ENCODE measurements at regions not wholly inside any gene's neighbourhood (a gene's known extent, or its start where the extent isn't known, plus 50 kb on each side); places are given as distances from the start of the nearest gene placed in this dataset.

- intact Hi-C loops (cut with DNase I; ENCODE audit: low total_unique reads), result no loop called here
- WGBS, 5 donors, result 55 to 74% (median 61%) methylated on average over 4 of the region's 4 CpGs
- Histone ChIP-seq H3K4me3 (no peak overlapping the region), H3K27me3 (replicated peaks in 1 of 7) (peaks cover 0 to 12% (median 0%) of the 10 kb centered on the region in 7 donors), H3K36me3 (no peaks in the 10 kb centered on the region), H3K27ac (no peak overlapping the region), H3K9me3 (no peaks in the 10 kb centered on the region), H3K4me1 (no peaks in the 10 kb centered on the region)
- TF ChIP-seq, protein P1, sequence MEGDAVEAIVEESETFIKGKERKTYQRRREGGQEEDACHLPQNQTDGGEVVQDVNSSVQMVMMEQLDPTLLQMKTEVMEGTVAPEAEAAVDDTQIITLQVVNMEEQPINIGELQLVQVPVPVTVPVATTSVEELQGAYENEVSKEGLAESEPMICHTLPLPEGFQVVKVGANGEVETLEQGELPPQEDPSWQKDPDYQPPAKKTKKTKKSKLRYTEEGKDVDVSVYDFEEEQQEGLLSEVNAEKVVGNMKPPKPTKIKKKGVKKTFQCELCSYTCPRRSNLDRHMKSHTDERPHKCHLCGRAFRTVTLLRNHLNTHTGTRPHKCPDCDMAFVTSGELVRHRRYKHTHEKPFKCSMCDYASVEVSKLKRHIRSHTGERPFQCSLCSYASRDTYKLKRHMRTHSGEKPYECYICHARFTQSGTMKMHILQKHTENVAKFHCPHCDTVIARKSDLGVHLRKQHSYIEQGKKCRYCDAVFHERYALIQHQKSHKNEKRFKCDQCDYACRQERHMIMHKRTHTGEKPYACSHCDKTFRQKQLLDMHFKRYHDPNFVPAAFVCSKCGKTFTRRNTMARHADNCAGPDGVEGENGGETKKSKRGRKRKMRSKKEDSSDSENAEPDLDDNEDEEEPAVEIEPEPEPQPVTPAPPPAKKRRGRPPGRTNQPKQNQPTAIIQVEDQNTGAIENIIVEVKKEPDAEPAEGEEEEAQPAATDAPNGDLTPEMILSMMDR (IDR thresholded peaks at IDR 0.05 in 8 of 11, conservative IDR thresholded peaks at IDR 0.05 in 3 of 11), result no peak
- no peak for TF ChIP-seq POLR2A (IDR thresholded peaks at IDR 0.05)
- TF ChIP-seq POLR2AphosphoS5 (IDR thresholded peaks at IDR 0.05), result no peak
- no peak for DNase-seq
Observed at GRCh38 chr9:109708451-109708945, 71.5 kb upstream of the PALM2AKAP2 start.

- no peak for DNase-seq
- no peak overlapping the region for H3K27ac ChIP-seq
- intact Hi-C loops (cut with DNase I; ENCODE audit: low total_unique reads), result no loop called here
- H3K4me3 ChIP-seq, result no peak overlapping the region
- H3K4me1 ChIP-seq, result no peaks in the 10 kb centered on the region
- TF ChIP-seq, protein P1 (IDR thresholded peaks at IDR 0.05 in 8 of 11, conservative IDR thresholded peaks at IDR 0.05 in 3 of 11), result no peak
- TF ChIP-seq POLR2A (IDR thresholded peaks at IDR 0.05) (no peak), POLR2AphosphoS5 (IDR thresholded peaks at IDR 0.05) (no peak)
- no peaks in the 10 kb centered on the region for H3K9me3 ChIP-seq
- 64 to 78% (median 72%) methylated on average over 3 of the region's 3 CpGs for WGBS, 5 donors
- peaks cover 0 to 13% (median 0%) of the 10 kb centered on the region in 7 donors for H3K27me3 ChIP-seq (replicated peaks in 1 of 7)
- no peaks in the 10 kb centered on the region for H3K36me3 ChIP-seq
Observed at GRCh38 chr9:109709866-109710265, 70.1 kb upstream of the PALM2AKAP2 start.

DNA sequence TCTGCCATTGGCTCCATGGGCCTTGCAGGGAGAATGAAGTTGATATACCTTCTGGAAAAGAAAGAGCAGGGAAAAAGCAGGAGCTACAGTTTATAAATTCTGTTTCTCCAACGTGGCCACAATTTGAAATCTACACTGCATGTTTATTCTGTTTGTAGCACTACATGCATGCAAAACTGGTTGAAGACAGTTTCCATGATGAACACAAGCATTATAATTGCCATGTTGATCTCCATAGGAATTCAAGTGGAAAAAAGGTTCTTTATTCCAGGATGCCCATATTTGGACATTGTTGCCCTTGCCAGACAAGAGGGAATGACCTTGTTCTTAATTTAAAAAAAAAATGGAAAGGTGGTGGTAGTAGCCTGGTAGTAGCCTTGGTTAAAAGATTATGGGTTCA, 69.2 kb upstream of the PALM2AKAP2 start:
- no peak for DNase-seq
- Histone ChIP-seq H3K4me3 (no peak overlapping the region), H3K9me3 (no peaks in the 10 kb centered on the region), H3K27me3 (replicated peaks in 1 of 7) (peaks cover 0 to 13% (median 0%) of the 10 kb centered on the region in 7 donors), H3K36me3 (no peaks in the 10 kb centered on the region), H3K4me1 (no peaks in the 10 kb centered on the region), H3K27ac (no peak overlapping the region)
- intact Hi-C loops (cut with DNase I; ENCODE audit: low total_unique reads), result no loop called here
- TF ChIP-seq POLR2AphosphoS5 (IDR thresholded peaks at IDR 0.05) (no peak), POLR2A (IDR thresholded peaks at IDR 0.05) (no peak)
- TF ChIP-seq, protein P1 (IDR thresholded peaks at IDR 0.05 in 8 of 11, conservative IDR thresholded peaks at IDR 0.05 in 3 of 11), result no peak
- WGBS, 5 donors, result 52 to 67% (median 57%) methylated on average over 1 of the region's 1 CpG

- intact Hi-C loops (cut with DNase I; ENCODE audit: low total_unique reads), result no loop called here
- H3K27me3 ChIP-seq (replicated peaks in 1 of 7), result peaks cover 0 to 9% (median 0%) of the 10 kb centered on the region in 7 donors
- 58 to 81% (median 61%) methylated on average over 6 of the region's 6 CpGs for WGBS, 5 donors
- no peak for DNase-seq
- no peak overlapping the region for H3K27ac ChIP-seq
- no peak overlapping the region for H3K4me3 ChIP-seq
- TF ChIP-seq POLR2A (IDR thresholded peaks at IDR 0.05) (no peak), POLR2AphosphoS5 (IDR thresholded peaks at IDR 0.05) (no peak)
- TF ChIP-seq, protein P1 (IDR thresholded peaks at IDR 0.05 in 8 of 11, conservative IDR thresholded peaks at IDR 0.05 in 3 of 11), result no peak
- H3K9me3 ChIP-seq, result no peaks in the 10 kb centered on the region
- H3K36me3 ChIP-seq, result no peaks in the 10 kb centered on the region
- H3K4me1 ChIP-seq, result no peaks in the 10 kb centered on the region
Observed at GRCh38 chr9:109715344-109715743, 64.7 kb upstream of the PALM2AKAP2 start.

Data from spleen (tissue), 11 donors.